ENCODE measurements at regions not wholly inside any gene's neighbourhood (a gene's known extent, or its start where the extent isn't known, plus 50 kb on each side); places are given as distances from the start of the nearest gene placed in this dataset.

- no peak for TF ChIP-seq CTCF (IDR thresholded peaks at IDR 0.05)
- Mint-ChIP-seq H3K4me3 (no peak overlapping the region), H3K4me1 (peaks cover 35% of the 10 kb centered on the region), H3K36me3 (ENCODE audit: low read depth) (no peaks in the 10 kb centered on the region), H3K27me3 (ENCODE audit: low read depth, poor library complexity) (peaks cover 15% of the 10 kb centered on the region), H3K9me3 (no peaks in the 10 kb centered on the region), H3K27ac (no peak overlapping the region)
- DNase-seq: no peak
Observed at GRCh38 chr19:28196961-28197360, 1016.0 kb downstream of the UQCRFS1 start.

GRCh38 chr19:28196101-28196500, 1016.9 kb downstream of the UQCRFS1 start:
- no peaks in the 10 kb centered on the region for H3K9me3 Mint-ChIP-seq
- H3K27ac Mint-ChIP-seq: peak overlapping the region; percentile 61

GRCh38 chr19:28185646-28186045, 1027.3 kb downstream of the UQCRFS1 start:
- Mint-ChIP-seq H3K4me1 (no peaks in the 10 kb centered on the region), H3K27me3 (ENCODE audit: low read depth, poor library complexity) (peaks cover 10% of the 10 kb centered on the region), H3K4me3 (no peak overlapping the region), H3K36me3 (ENCODE audit: low read depth) (no peaks in the 10 kb centered on the region), H3K9me3 (peaks cover 11% of the 10 kb centered on the region), H3K27ac (no peak overlapping the region)
- DNase-seq: no peak
- TF ChIP-seq CTCF (IDR thresholded peaks at IDR 0.05): no peak

More at GRCh38 chr19:28196101-28196500, 1016.9 kb downstream of the UQCRFS1 start:
- Mint-ChIP-seq H3K36me3 (ENCODE audit: low read depth) (no peaks in the 10 kb centered on the region), H3K27me3 (ENCODE audit: low read depth, poor library complexity) (peaks cover 15% of the 10 kb centered on the region), H3K4me3 (no peak overlapping the region), H3K4me1 (peaks cover 31% of the 10 kb centered on the region)
- TF ChIP-seq CTCF (IDR thresholded peaks at IDR 0.05): no peak
- no peak for DNase-seq

GRCh38 chr19:28184997-28185396, 1028.0 kb downstream of the UQCRFS1 start:
- Mint-ChIP-seq H3K27ac (no peak overlapping the region), H3K4me1 (no peaks in the 10 kb centered on the region)

GRCh38 chr19:28176193-28176592, 1036.8 kb downstream of the UQCRFS1 start:
- DNase-seq: no peak
- no peak overlapping the region for H3K4me3 Mint-ChIP-seq
- peaks cover 47% of the 10 kb centered on the region for H3K9me3 Mint-ChIP-seq
- peaks cover 16% of the 10 kb centered on the region for H3K4me1 Mint-ChIP-seq
- TF ChIP-seq CTCF (IDR thresholded peaks at IDR 0.05): no peak
- H3K36me3 Mint-ChIP-seq (ENCODE audit: low read depth): peaks cover 10% of the 10 kb centered on the region
- peak overlapping the region; percentile 20 for H3K27ac Mint-ChIP-seq
- peaks cover 3% of the 10 kb centered on the region for H3K27me3 Mint-ChIP-seq (ENCODE audit: low read depth, poor library complexity)

More at GRCh38 chr19:28184997-28185396, 1028.0 kb downstream of the UQCRFS1 start:
- TF ChIP-seq CTCF (IDR thresholded peaks at IDR 0.05): no peak
- Mint-ChIP-seq H3K9me3 (peaks cover 11% of the 10 kb centered on the region), H3K36me3 (ENCODE audit: low read depth) (no peaks in the 10 kb centered on the region), H3K27me3 (ENCODE audit: low read depth, poor library complexity) (peaks cover 10% of the 10 kb centered on the region), H3K4me3 (no peak overlapping the region)
- DNase-seq: no peak

GRCh38 chr19:28171983-28172382, 1041.0 kb downstream of the UQCRFS1 start:
- peak overlapping the region; percentile 54 for H3K27ac Mint-ChIP-seq
- H3K27me3 Mint-ChIP-seq (ENCODE audit: low read depth, poor library complexity): peaks cover 3% of the 10 kb centered on the region
- no peak overlapping the region for H3K4me3 Mint-ChIP-seq
- TF ChIP-seq CTCF (IDR thresholded peaks at IDR 0.05): no peak
- peaks cover 19% of the 10 kb centered on the region for H3K9me3 Mint-ChIP-seq
- H3K36me3 Mint-ChIP-seq (ENCODE audit: low read depth): peaks cover 1% of the 10 kb centered on the region
- DNase-seq: no peak
- peaks cover 58% of the 10 kb centered on the region for H3K4me1 Mint-ChIP-seq
